HEK293T (cell line): ENCODE measurements at regions not wholly inside any gene's neighbourhood (a gene's known extent, or its start where the extent isn't known, plus 50 kb on each side); places are given as distances from the start of the nearest gene placed in this dataset.

ENCODE experiments used
- CTCF ChIA-PET: fragments of 350-600 bp; formaldehyde crosslinking; extraction: SDS; loops from one replicate; lab custom pipeline; 2021; ENCODE audit warnings: antibody characterized with exemption, inconsistent platforms; lab: Yijun Ruan, JAX
- POLR2A ChIA-PET: fragments of 350-600 bp; formaldehyde crosslinking; extraction: SDS; loops from one replicate; lab custom pipeline; 2020; ENCODE audit warnings: antibody characterized with exemption, inconsistent platforms; lab: Yijun Ruan, JAX
- DNase-seq: peaks from one replicate; pipeline ENCODE4 v3.0.0; 2012; ENCODE audit warnings: mixed read lengths; ENCODE audit errors: extremely low spot score
- ARNT ChIP-seq: fragments of 450-650 bp; IDR thresholded peaks from 2 replicates; pipeline ENCODE4 v1.6.1; 2017; ENCODE audit warnings: mild to moderate bottlenecking
- BHLHE40 ChIP-seq: fragments of 450-650 bp; IDR thresholded peaks from 2 replicates; pipeline ENCODE4 v1.6.1; 2016; ENCODE audit warnings: mild to moderate bottlenecking, moderate library complexity, borderline replicate concordance
- CTBP1 ChIP-seq: fragments of 450-650 bp; IDR thresholded peaks from 2 replicates; pipeline ENCODE4 v1.6.1; 2016; ENCODE audit warnings: borderline replicate concordance
- ELF4 ChIP-seq: fragments of 450-650 bp; IDR thresholded peaks from 2 replicates; pipeline ENCODE4 v1.6.1; 2017; ENCODE audit warnings: antibody characterized with exemption
- FOXA1 ChIP-seq: fragments of 450-650 bp; IDR thresholded peaks from 2 replicates; pipeline ENCODE4 v1.6.1; 2016; ENCODE audit warnings: mild to moderate bottlenecking
- FOXK2 ChIP-seq: fragments of 450-650 bp; IDR thresholded peaks from 2 replicates; pipeline ENCODE4 v1.6.1; 2016; ENCODE audit warnings: mild to moderate bottlenecking
- FOXM1 ChIP-seq: fragments of 450-650 bp; IDR thresholded peaks from 2 replicates; pipeline ENCODE4 v1.6.1; 2017; ENCODE audit warnings: mild to moderate bottlenecking, borderline replicate concordance
- HDGF ChIP-seq: fragments of 450-650 bp; IDR thresholded peaks from 2 replicates; pipeline ENCODE4 v1.6.1; 2017; ENCODE audit warnings: antibody characterized with exemption, borderline replicate concordance
- L3MBTL2 ChIP-seq: fragments of 450-650 bp; conservative IDR thresholded peaks from 2 replicates; pipeline ENCODE4 v1.6.1; 2016; ENCODE audit warnings: mild to moderate bottlenecking
- LEF1 ChIP-seq: fragments of 450-650 bp; IDR thresholded peaks from 2 replicates; pipeline ENCODE4 v1.6.1; 2017; ENCODE audit warnings: mild to moderate bottlenecking, borderline replicate concordance
- NFRKB ChIP-seq: fragments of 450-650 bp; IDR thresholded peaks from 2 replicates; pipeline ENCODE4 v1.6.1; 2016; ENCODE audit warnings: mild to moderate bottlenecking, moderate library complexity
- SP1 ChIP-seq: fragments of 450-650 bp; IDR thresholded peaks from 2 replicates; pipeline ENCODE4 v1.6.1; 2017
- SUZ12 ChIP-seq: fragments of 450-650 bp; IDR thresholded peaks from 2 replicates; pipeline ENCODE4 v1.6.1; 2016; ENCODE audit warnings: mild to moderate bottlenecking
- TARDBP ChIP-seq: fragments of 450-650 bp; IDR thresholded peaks from 2 replicates; pipeline ENCODE4 v1.6.1; 2016
- ZNF384 ChIP-seq: fragments of 450-650 bp; IDR thresholded peaks from 2 replicates; pipeline ENCODE4 v1.6.1; 2016
- TF ChIP-seq, protein P1 (sequence below): fragments of 450-650 bp; IDR thresholded peaks from 2 replicates; pipeline ENCODE4 v1.6.1; 2016

DNA sequence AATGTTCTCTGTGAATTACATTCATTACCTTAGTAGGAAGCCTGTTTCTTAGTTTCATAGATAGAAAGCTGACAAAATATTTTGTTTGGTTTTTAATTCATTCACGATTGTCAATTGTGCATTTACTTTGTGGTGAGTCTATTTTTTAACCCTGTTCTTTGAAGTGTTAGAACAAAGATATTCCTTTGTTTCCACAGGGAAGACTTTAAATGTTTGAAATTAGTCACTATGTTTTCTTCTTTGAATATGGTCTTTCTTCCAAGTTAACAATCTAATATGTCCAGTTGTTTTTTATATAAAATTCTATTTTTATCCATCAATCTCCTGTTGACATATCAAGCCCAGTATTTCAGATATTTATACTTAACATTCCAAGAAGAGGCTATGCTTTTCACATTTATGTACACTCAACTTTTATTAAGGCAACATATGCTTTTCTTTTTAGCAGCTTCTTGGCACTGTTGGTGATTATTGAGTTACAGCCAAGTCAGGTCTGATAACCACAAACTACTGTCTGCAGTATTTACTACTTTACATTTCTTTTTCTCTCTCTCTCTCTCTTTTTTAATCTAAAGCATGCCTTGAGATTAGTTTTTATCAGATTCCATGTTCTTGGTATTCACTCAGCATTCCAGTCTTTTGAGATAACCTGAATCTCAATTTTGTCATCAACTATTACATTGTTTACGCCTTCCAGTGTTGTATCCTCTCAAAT lies 812.8 kb upstream of the SLC10A2 start:
- ChIA-PET CTCF (interaction anchor here (0.8 kb wide), 1 partner anchor 866 kb away, joined by 3 read pairs; no protein-coding TSS in a partner anchor), POLR2A (no interaction called here)
- no peak for DNase-seq
- TF ChIP-seq LEF1: no peak
- TF ChIP-seq L3MBTL2: no peak
- no peak for TF ChIP-seq ELF4

GRCh38 chr13:103876571-103876970 lies 810.4 kb upstream of the SLC10A2 start:
- no peak for DNase-seq
- POLR2A ChIA-PET: no interaction called here
- TF ChIP-seq FOXM1: no peak
- TF ChIP-seq TARDBP: no peak
- no peak for TF ChIP-seq FOXA1
- TF ChIP-seq ZNF384: no peak
- no peak for TF ChIP-seq SUZ12
- no peak for TF ChIP-seq SP1
- TF ChIP-seq, protein P1, sequence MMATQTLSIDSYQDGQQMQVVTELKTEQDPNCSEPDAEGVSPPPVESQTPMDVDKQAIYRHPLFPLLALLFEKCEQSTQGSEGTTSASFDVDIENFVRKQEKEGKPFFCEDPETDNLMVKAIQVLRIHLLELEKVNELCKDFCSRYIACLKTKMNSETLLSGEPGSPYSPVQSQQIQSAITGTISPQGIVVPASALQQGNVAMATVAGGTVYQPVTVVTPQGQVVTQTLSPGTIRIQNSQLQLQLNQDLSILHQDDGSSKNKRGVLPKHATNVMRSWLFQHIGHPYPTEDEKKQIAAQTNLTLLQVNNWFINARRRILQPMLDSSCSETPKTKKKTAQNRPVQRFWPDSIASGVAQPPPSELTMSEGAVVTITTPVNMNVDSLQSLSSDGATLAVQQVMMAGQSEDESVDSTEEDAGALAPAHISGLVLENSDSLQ: no peak
- CTCF ChIA-PET: no interaction called here

- ChIA-PET POLR2A (no interaction called here), CTCF (no interaction called here)
- TF ChIP-seq, protein P1: no peak
- TF ChIP-seq TARDBP (no peak), ZNF384 (no peak), FOXA1 (no peak), SUZ12 (no peak), ELF4 (no peak), ARNT (no peak), BHLHE40 (no peak)
- DNase-seq: no peak
Observed at GRCh38 chr13:103873725-103874124, 807.5 kb upstream of the SLC10A2 start.

DNA sequence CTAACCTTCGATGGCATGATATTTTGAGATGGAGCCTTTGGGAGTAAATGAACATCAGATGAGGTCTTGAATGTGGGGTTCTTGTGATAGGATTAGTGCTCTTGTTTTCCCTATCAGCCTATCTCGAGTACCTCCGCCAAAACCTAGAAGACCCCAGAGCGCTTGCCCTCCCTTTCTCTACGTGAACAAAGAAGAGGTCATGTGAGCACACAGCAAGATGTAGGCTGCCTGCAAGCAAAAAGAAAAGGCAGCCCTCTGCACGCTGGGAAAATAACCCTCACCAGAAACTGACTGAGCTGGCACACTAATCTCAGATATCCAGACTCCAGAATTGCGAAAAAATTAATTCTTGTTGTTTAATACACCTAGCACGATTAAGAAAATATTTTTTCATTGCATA lies 799.8 kb upstream of the SLC10A2 start:
- CTCF ChIA-PET: no interaction called here
- no peak for DNase-seq
- POLR2A ChIA-PET: no interaction called here
- no peak for TF ChIP-seq SP1

GRCh38 chr13:103862525-103862924 lies 796.3 kb upstream of the SLC10A2 start:
- POLR2A ChIA-PET: no interaction called here

DNA sequence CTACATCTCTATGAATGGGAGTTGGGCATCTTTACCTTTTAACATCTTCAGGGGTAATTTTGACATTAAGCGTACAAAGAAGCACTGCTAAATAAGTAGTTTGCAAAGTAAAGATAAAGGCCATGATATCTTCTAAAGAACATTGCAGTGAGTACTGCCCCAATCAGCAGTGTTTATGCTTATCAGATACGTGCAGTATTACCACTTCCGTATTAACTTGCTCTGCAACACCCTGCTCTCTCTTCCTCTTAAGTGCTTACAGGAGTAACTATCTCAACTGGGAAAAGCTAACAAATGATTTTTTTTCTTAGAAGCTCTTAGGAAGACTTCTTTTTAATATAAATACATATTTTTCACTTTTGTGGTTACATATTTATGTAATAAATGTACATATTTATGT lies 793.7 kb upstream of the SLC10A2 start:
- DNase-seq: no peak
- ChIA-PET CTCF (no interaction called here), POLR2A (no interaction called here)
- TF ChIP-seq LEF1 (no peak), SP1 (no peak), FOXK2 (no peak), ARNT (no peak), FOXM1 (no peak), ZNF384 (no peak), FOXA1 (no peak), NFRKB (no peak), CTBP1 (no peak), ELF4 (no peak), HDGF (no peak), L3MBTL2 (no peak), TARDBP (no peak), SUZ12 (no peak), BHLHE40 (no peak)
- TF ChIP-seq, protein P1: no peak

More at GRCh38 chr13:103862525-103862924, 796.3 kb upstream of the SLC10A2 start:
- DNase-seq: no peak
- TF ChIP-seq ELF4: no peak
- TF ChIP-seq SUZ12: no peak
- TF ChIP-seq ARNT: no peak
- TF ChIP-seq BHLHE40: no peak
- no peak for TF ChIP-seq L3MBTL2
- TF ChIP-seq FOXK2: no peak
- TF ChIP-seq FOXA1: no peak
- TF ChIP-seq, protein P1: no peak
- no peak for TF ChIP-seq NFRKB
- TF ChIP-seq TARDBP: no peak
- CTCF ChIA-PET: no interaction called here
